Large intestine (tissue), 3 donors: ENCODE measurements at regions not wholly inside any gene's neighbourhood (a gene's known extent, or its start where the extent isn't known, plus 50 kb on each side); places are given as distances from the start of the nearest gene placed in this dataset.

Experiments
- DNase-seq, 2 donors: peaks; one replicate each; pipeline versions ENCODE4 v3.0.0 to v3.0.0-alpha.2; 2013
- H3K27ac ChIP-seq: one replicate; pipeline ENCODE4 v1.5.1; 2013; ENCODE audit warnings: low read length
- H3K27me3 ChIP-seq: 2 replicates; pipeline ENCODE4 v1.6.1; 2013; ENCODE audit warnings: low read length; ENCODE audit not compliant: control insufficient read depth, insufficient read depth
- H3K36me3 ChIP-seq: 2 replicates; pipeline ENCODE4 v1.6.1; 2013; ENCODE audit warnings: low read length; ENCODE audit not compliant: control insufficient read depth, insufficient read depth
- H3K4me1 ChIP-seq: one replicate; pipeline ENCODE4 v1.6.1; 2013; ENCODE audit warnings: low read length; ENCODE audit not compliant: control insufficient read depth, insufficient read depth
- H3K4me3 ChIP-seq: one replicate; pipeline ENCODE4 v1.5.1; 2013; ENCODE audit warnings: low read length
- H3K9me3 ChIP-seq: one replicate; pipeline ENCODE4 v1.6.1; 2013; ENCODE audit warnings: mild to moderate bottlenecking, low read depth, low read length, moderate library complexity; ENCODE audit not compliant: control insufficient read depth
- WGBS: methylation state at CpG from one replicate; pipeline ENCODE4 v1.1.5; 2013; ENCODE audit warnings: low lambda C conversion rate; ENCODE audit not compliant: insufficient coverage; 5-methylcytosine and 5-hydroxymethylcytosine counted together

DNA sequence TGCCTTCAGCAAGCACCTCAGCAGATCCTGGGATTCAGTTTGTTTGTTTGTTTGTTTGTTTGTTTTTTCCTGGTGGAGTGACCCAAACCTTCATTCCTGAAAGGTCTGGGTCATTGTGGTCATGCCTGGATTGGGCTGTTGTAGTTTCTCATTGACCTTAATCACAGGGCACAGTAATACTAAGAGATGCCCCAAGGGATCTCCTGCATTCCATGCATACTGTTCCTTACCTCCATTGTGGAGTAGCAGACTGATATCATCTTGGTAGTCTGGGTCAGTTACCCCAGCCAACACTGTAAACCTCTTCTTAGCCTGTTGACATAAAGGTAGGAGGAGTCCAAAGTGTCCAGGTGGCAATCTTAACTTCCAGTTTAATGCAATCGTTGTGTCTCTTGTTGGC is 1466.7 kb upstream of the CDH9 start:
- no peak overlapping the region for H3K27ac ChIP-seq
- no peak overlapping the region for H3K4me3 ChIP-seq
- no peaks in the 10 kb centered on the region for H3K4me1 ChIP-seq
- WGBS, result no CpG with 5 or more reads among the region's 1 CpG
- no peak for DNase-seq
- no peaks in the 10 kb centered on the region for H3K27me3 ChIP-seq
- H3K9me3 ChIP-seq, result no peaks in the 10 kb centered on the region
- no peaks in the 10 kb centered on the region for H3K36me3 ChIP-seq

DNA sequence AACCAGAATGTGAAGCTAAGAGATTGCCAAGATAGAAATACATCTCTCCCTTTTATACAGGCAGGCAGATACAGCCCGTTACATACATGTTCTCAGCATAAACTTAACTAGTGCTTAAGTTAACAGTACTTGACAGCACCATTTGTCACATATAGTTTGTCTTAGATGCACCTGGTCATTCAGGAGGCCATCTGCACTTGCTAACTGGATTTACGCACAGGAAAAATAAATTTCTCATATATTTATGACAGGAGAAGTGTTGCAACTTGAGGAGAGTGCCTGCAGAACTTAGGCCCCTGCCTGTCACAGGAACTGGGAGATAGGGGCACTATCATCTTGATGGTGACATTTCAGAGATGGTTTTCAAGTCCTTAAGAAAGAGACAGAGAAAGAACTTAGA is 1462.1 kb upstream of the CDH9 start:
- Histone ChIP-seq H3K27me3 (no peaks in the 10 kb centered on the region), H3K4me3 (no peak overlapping the region), H3K27ac (no peak overlapping the region), H3K4me1 (no peaks in the 10 kb centered on the region), H3K36me3 (no peaks in the 10 kb centered on the region), H3K9me3 (no peaks in the 10 kb centered on the region)
- WGBS, result no CpG with 5 or more reads among the region's 2 CpGs
- DNase-seq, result peak in 1 of 2 donors; percentile 5

DNA sequence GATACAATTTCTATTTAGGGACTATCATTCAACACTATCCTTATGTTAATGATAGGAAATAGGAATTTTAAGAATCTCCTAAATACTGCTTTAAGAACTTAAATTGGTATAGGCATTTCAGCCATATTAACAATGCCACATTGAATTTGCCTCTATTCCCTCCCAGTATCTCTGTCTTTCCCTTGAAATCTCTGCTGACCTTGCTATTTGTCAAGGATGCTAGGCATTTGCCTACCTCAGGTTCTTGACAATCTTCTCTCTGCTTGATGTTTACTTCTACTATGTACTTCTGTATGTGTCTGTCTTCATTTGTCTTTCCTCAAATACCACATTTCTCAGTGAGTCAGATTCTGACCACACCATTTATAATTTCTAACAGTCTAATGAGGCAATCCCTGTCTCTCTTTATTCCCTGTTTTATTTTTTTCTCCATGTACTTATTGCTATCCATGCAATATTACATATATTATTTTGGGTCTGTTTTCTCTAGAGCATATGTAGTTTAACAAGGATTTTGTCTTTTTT is 1461.4 kb upstream of the CDH9 start:
- H3K27me3 ChIP-seq, result no peaks in the 10 kb centered on the region
- no peak for DNase-seq
- H3K27ac ChIP-seq, result no peak overlapping the region
- H3K36me3 ChIP-seq, result no peaks in the 10 kb centered on the region
- no peaks in the 10 kb centered on the region for H3K9me3 ChIP-seq
- no peak overlapping the region for H3K4me3 ChIP-seq
- H3K4me1 ChIP-seq, result no peaks in the 10 kb centered on the region

DNA sequence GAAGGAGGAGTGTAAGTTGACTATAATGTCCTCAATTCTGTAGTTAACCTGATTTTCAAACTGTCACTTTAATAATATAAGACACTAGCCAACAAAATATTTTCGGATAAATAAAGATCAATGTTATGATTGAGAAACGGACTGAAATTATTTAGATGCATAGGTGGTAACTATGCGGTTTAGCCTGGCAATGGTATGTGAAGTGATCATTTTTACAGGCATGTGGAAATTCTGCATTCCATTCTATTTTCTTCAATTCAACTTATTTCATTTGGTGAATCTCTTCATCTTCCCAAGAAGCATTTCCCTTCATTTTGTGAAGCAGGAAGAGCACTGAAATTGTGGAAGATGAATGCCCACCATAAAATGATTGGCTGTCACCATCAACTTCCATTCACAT is 1457.5 kb upstream of the CDH9 start:
- no peak for DNase-seq
- H3K4me3 ChIP-seq, result no peak overlapping the region
- WGBS, result 78% methylated on average over 3 of the region's 3 CpGs

DNA sequence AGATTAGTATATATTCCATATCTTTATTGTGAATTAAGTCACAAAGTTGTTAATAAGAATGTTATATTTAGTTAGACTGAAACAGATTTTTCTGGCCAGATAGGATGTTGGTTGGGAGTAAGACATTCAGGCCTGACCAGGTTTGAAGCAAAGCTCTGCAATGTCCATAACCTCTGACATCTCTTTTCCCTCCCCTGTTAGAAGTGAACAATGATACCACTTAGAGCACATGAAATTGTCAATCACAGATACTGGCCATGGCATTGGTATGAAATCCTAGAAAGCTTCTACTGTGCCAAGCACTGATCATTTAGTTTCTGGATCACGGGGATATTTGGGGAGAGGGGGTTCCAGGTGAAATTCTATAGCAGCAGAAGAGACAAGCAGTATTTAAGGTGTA is 1455.1 kb upstream of the CDH9 start:
- Histone ChIP-seq H3K9me3 (no peaks in the 10 kb centered on the region), H3K36me3 (no peaks in the 10 kb centered on the region), H3K4me1 (no peaks in the 10 kb centered on the region), H3K4me3 (no peak overlapping the region), H3K27me3 (no peaks in the 10 kb centered on the region), H3K27ac (no peak overlapping the region)
- WGBS, result no CpG with 5 or more reads among the region's 1 CpG
- no peak for DNase-seq

More for the DNA sequence above, 1457.5 kb upstream of the CDH9 start:
- Histone ChIP-seq H3K4me1 (no peaks in the 10 kb centered on the region), H3K27ac (no peak overlapping the region), H3K9me3 (no peaks in the 10 kb centered on the region), H3K27me3 (no peaks in the 10 kb centered on the region), H3K36me3 (no peaks in the 10 kb centered on the region)

DNA sequence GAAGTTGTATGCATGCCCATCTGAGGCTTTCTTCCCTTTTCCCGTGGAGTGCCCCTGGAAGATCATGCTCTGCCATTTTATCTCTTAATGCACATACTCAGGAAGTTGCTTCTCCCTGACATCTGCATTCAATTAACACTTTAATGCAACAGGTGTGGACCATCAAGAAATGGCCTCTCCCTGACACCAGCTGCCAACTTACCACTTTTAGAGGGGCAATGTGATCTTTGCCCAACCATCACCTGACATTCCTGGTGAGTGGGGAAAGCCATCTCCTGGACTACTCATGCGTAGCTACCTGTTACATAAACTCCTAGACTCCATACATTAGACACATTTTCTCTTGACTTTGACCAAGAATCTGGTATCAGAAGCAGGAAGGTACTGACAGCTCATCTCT is 1450.4 kb upstream of the CDH9 start:
- Histone ChIP-seq H3K9me3 (no peaks in the 10 kb centered on the region), H3K27ac (no peak overlapping the region), H3K27me3 (no peaks in the 10 kb centered on the region), H3K4me3 (no peak overlapping the region), H3K4me1 (no peaks in the 10 kb centered on the region), H3K36me3 (no peaks in the 10 kb centered on the region)
- no CpG with 5 or more reads among the region's 2 CpGs for WGBS
- no peak for DNase-seq

GRCh38 chr5:28483327-28484025 is 1445.1 kb upstream of the CDH9 start:
- no peak for DNase-seq
- peaks cover 2% of the 10 kb centered on the region for H3K9me3 ChIP-seq
- no peaks in the 10 kb centered on the region for H3K27me3 ChIP-seq
- no peaks in the 10 kb centered on the region for H3K4me1 ChIP-seq
- no peak overlapping the region for H3K27ac ChIP-seq
- H3K36me3 ChIP-seq, result no peaks in the 10 kb centered on the region
- H3K4me3 ChIP-seq, result no peak overlapping the region
- no CpG with 5 or more reads among the region's 21 CpGs for WGBS

DNA sequence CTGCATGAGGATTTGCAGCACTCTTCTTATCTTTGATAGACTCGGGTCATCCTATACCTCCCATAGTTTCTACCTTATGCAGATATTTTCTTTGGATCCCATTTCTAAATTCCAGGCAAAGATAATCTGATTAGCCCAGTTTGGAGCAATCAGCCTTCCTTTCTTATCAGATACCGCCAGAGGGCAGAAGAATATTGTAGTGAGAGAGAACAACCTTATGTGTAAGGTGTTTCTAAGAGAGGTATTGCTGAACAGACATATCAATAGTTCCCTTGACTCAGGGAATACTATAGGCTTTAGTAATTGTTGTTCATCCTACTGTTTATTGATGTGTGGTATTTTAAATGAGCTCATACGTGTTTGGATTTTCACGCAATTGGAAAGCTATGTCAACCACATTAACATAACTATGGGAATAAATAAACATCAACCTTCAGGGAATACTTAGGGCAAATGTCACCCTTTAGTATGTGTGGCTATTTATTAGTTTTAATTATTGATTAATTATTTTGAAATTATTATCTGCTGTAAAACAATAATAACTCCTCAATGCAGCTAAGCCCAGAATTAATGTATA is 1435.2 kb upstream of the CDH9 start:
- Histone ChIP-seq H3K27ac (no peak overlapping the region), H3K9me3 (no peaks in the 10 kb centered on the region), H3K36me3 (no peaks in the 10 kb centered on the region), H3K4me1 (no peaks in the 10 kb centered on the region), H3K4me3 (no peak overlapping the region), H3K27me3 (no peaks in the 10 kb centered on the region)
- DNase-seq, result no peak
- no CpG with 5 or more reads among the region's 4 CpGs for WGBS

DNA sequence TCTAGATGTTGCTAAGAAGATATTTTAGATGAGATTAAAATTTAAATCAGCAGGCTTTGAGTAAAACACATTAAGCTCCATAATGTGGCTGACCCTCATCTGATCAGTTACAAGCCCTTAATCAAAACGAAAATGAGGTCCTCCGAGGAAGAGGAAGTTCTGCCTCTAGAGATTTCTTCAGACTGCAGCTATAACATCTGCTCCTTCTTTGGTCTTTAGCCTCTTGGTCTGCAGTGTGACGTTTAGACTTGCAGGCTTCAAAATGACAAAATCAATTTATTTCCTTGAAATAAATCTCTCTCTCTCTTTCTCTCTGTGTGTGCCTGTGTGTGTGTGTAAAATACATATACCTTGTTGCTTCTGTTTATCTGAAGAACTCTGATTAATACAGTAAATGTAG is 1429.8 kb upstream of the CDH9 start:
- no peaks in the 10 kb centered on the region for H3K9me3 ChIP-seq
- H3K27ac ChIP-seq, result no peak overlapping the region
- no peak for DNase-seq
- no peaks in the 10 kb centered on the region for H3K36me3 ChIP-seq
- no peaks in the 10 kb centered on the region for H3K27me3 ChIP-seq
- no peaks in the 10 kb centered on the region for H3K4me1 ChIP-seq
- H3K4me3 ChIP-seq, result no peak overlapping the region
- WGBS, result 44% methylated on average over 2 of the region's 3 CpGs

DNA sequence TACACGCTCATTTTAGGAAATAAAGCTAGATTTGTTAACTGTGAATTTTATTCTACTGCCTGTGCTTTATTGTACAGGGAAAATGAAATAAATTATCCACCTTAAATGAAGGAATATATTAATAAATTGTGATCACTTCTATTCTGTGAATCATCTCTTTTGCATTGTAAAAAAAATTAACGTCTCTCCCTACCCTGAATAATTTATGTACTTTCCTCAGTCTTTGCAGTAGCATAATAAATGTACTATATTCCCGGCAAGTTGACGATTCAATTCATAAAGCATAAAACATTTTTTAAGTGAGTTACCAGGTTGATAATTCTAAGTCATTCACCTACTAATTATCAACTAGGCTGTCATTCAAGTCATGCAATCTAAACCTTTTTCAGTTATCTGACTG is 1425.3 kb upstream of the CDH9 start:
- no peak overlapping the region for H3K4me3 ChIP-seq
- no peak for DNase-seq
- WGBS, result 65% methylated on average over 3 of the region's 4 CpGs
- no peaks in the 10 kb centered on the region for H3K36me3 ChIP-seq
- no peaks in the 10 kb centered on the region for H3K27me3 ChIP-seq
- H3K9me3 ChIP-seq, result no peaks in the 10 kb centered on the region
- no peaks in the 10 kb centered on the region for H3K4me1 ChIP-seq
- no peak overlapping the region for H3K27ac ChIP-seq

GRCh38 chr5:28451483-28451882 is 1413.1 kb upstream of the CDH9 start:
- no peak for DNase-seq
- H3K36me3 ChIP-seq, result no peaks in the 10 kb centered on the region
- no peaks in the 10 kb centered on the region for H3K4me1 ChIP-seq
- no peak overlapping the region for H3K27ac ChIP-seq
- H3K27me3 ChIP-seq, result no peaks in the 10 kb centered on the region
- no peak overlapping the region for H3K4me3 ChIP-seq
- H3K9me3 ChIP-seq, result no peaks in the 10 kb centered on the region
